ENCODE measurements at regions not wholly inside any gene's neighbourhood (a gene's known extent, or its start where the extent isn't known, plus 50 kb on each side); places are given as distances from the start of the nearest gene placed in this dataset.
A peak's percentile ranks its signal among the peaks of the same experiment; 100 is the strongest.

DNA sequence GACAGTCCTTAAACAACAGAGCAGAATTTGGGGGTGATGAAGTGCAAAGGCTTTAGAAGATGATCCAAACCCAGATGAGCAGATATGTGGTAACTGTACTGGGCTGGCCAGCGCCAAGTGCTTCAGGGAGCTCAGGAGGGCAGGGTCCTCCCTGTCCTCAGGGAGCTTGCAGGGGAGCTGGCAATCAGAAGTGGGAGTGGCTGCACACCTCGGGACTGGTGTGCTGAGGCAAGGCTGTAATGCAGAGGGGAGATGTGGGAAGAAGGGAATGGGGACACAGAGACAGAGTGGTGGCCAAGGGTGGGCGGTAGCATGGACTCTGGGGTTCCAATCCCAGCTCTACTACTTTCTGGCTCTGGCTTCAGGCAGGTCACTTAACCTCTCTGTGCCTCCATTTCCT, 235.6 kb upstream of the NCAM1 start:
- DNase-seq = no peak

DNA sequence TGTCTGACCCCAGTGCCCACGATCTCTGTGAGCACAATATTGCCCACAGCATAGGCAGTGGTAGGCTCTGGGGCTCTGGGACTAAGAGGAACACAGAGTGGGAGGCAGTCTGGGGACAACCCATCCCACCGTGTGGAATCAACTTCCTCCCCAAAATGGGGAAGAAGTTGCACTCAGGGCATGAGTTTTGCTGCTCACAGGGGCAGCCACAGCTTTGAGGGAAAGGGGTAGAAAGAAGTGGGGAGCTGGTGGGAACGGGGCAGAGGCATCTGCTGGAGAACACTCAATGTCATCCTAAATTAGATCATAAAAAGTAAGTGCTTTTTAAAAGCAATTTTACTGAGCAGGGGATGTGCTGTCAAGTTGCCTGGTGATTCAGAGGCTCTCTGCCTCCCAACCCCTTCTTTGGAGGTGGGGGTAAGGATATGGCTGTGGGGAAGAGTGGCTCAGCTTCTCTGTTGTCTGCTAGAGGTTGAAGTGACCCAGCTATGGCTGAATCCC, 233.8 kb upstream of the NCAM1 start:
- no peak for DNase-seq

DNA sequence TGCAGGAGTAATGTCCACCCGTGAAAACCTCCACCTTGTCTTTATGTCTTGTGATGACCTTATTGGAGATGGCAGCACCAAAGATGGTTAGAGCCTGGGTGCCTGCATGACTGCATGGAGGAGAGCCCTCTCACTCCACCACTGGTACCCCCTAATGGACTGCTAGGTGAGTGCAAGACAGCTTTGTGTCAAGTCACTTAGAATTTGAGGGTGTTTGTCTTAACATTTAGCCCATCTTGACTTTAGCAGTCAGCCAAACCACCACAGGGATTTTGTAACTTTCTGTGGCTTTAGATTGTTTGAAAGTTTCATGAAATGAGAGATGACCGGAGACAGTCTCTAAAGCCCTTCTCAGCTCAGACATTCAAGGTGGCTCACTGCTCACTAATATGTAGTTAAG, 232.9 kb upstream of the NCAM1 start:
- DNase-seq = no peak

DNA sequence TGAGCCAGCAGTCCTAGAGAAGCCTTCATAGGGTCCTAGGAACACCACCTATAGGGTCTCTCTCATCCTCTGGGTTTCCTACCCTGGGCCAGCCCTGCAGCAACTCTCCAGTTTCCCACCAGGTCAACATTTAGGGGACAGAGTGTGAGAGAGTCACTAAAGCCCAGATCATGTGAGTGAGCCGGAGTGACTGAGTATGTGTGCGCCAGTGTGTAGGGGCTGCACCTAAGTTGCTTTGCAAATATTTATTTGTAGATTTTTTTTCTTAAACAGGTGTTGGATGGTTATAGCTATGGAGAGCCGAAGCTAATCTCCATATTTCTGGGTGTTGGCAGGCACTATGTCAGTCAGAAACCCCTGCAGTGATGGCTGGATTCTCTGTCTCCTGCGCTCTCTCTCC, 232.5 kb upstream of the NCAM1 start:
- DNase-seq = no peak

DNA sequence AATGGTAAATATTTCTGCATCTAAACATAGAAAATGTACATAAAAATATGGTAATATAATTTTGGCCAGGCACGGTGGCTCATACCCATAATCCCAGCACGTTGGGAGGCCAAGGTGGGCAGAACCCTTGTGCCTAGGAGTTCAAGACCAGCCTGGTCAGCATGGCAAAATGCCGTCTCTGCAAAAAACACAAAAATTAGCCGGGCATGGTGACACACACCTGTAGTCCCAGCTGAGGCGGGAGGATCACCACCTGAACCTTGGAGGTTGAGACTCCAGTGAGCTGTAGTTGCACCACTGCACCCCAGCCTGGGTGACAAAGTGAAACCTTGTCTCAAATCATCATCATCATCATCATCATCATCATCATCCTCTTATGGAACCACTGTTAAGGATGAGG, 230.6 kb upstream of the NCAM1 start:
- no peak for DNase-seq

DNA sequence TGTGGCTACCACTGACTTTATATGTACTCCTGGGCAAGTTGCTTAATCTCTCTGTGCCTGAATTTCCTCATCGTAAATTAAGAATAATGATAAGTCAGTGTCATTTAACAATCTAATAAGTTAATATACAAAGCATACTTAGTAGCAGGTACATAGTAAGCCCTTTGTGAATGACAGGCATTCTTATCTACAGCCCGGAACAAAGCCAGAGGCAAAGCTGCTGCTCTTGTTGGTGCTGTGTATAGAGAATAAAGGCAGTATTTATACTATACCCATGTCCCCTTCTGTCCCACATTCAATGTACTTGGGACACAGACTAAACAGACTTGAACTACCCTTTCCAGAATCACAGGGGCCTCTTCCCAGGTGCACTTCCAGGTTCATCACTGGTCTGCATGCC, 229.7 kb upstream of the NCAM1 start:
- no peak for DNase-seq

DNA sequence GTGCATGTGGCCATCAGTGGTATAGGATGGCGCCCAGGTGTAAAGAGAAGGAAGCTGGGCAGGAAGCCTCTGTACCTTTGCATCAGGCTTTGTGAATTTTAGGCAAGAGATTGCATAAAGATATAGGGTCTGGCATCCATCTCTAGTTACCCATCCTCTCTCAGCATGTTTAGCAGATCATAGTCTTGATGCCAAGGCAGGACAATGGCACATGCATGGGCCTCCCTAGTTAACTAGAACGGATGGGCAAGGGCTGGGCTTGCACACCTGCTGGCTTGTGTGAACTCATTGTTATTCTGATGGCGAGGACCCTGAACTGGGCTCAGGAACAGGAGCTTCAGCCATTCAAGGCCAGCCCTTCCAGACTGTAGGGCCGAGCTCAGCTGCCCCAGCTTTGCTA, 229.2 kb upstream of the NCAM1 start:
- DNase-seq = no peak

DNA sequence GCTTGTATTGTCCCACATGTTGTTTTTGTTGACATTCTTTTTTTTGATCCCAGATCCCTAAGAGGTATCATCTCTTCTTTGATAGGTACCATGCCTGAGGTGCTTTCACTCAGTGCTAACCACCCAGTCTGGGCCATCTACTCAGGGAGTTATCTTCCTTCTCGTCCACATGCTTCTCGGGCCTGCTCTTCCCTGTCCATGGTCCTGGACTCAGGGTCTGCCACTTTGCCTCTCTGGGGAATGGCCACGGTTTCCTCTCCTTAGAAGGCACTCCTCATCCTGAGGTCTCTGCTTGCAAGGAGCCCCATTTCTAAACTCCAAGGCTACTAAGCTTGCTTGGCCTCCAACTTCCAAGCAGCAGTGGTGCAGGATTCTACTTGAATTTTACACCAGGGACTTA, 227.0 kb upstream of the NCAM1 start:
- DNase-seq = no peak

DNA sequence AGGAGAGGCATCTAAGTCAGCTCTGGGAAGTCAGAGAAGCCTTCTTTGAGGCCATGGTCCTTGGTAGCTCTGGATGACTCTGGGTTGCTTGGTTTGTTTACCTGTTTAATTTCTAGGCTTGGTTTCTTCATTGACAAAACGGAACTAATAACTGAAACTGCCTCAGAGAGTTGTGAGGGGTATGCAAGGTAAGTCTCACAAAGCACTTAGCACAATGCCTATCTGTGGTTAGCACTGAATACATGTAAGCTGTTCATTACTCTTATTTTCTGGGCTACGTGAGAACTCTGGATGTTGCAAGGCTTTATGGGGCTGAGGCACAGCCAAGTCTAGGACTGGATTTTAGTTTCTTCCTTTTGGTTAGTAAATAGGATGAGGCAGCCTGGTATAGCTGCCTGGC, 225.8 kb upstream of the NCAM1 start:
- DNase-seq = no peak

DNA sequence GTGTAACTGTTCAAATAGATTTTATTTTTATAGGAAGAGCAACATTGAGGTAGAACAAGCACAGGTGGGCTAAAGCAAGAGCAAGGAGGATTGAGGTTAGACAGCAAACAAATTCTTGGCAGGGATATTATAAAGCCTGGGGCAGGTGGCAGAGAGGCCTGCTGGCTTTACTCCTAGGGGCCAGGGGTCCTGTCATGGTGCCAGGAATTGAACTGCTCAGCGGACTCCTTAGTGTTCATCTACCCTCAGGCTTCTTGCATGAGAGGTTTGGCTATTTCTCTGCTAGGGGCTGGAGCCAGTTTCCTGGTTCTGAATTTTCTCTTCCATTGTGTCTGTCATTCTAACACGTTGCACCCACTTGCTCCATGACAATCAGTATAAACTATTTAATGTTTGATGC, 217.2 kb upstream of the NCAM1 start:
- DNase-seq = no peak

DNA sequence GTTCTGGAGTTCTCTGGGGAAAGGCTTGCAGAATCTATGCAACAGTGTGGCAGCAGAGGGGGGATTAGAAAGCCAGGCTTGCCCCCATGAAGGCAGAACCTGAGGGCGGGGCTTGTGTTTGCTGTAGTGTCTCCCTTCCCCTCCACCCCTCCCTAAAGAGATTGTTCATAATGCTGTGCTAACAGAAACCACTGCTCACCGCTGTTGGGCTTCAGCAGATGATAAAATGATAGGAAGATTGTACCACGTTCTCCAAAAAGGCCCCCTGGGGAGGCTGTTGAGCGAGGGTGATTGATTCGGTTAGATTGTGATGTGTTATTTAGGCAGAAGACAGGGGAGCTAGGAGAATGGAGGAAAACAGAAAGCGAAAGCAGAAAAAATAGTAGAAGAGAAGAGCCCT, 215.2 kb upstream of the NCAM1 start:
- DNase-seq = peak; percentile 36

DNA sequence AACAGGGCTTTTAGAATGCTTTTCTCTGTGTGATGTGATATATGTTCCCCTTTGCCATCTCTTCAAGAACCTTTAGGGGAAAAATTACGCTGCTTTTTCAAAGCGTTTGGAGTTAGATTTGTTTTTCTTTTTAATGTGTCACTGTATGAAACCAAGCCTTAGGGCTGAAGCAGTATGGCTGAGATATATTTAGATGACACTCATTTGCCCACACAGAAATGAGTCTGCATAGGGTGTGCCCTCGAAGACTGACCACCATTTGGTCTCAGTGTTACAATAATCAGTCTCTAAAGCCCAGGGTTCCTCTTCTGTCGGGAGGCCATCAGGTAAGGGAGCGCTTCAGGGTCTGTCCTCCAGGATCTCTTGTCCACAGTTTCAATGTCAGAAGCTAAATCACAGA, 213.0 kb upstream of the NCAM1 start:
- no peak for DNase-seq

DNA sequence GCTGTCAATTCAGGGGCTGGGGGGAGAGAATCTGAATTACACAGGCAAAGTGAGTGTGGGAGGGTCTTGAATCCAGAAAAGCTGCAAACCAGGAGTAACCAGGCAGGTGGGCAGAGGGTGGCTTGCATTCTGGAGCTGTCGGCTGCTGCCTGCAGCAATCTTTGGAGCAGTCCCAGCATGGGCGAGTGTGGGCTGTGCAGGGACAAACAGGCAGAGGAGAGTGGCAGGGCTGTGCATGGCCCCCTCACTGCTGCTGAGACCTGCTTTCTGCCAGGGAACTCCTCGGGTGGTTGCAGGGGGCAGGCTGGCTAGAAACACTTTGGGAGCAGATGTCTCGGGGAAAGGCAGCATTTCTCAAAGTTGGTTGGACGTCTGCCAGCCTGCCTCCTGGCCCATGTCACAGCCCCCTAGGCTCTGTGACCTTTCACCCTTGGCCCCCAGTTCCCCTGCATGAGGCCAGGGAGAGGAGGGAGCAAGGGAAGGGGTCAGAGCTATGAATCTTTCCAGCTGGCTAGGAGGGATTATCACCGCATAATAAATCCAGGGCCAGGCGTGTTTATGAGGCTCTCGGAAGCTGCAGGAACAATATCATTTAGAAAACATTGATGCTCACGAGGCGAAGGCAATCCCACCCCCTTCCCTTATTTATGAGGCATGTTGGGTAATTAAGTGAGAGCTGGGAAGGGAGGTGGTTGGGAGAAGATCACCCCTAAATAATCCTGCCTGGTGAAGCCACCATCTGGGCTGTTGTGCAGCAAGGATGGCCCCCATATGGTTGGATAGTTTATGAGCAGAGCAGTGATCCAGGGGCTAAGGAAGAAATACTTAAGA, 212.3 kb upstream of the NCAM1 start:
- no peak for DNase-seq

DNA sequence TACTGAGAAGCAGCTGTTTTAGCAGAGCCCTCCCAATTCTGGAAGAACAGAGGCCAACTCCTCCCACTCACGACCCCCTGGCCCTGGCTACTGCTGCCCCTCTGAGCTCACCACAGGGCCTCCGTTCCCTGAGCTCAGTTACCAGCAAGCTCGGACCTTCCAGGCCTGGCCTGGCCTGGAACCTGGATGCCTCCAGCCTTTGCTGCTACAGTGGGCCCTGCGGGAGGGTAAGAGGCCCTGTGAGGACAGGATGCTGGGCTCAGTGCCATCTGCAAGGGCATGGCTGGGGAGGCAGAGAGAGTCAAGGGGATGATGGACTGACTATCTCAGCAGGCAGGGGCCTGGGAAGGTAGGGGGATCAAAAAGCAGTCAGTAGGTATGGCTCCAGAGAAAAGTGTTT, 209.9 kb upstream of the NCAM1 start:
- no peak for DNase-seq

DNA sequence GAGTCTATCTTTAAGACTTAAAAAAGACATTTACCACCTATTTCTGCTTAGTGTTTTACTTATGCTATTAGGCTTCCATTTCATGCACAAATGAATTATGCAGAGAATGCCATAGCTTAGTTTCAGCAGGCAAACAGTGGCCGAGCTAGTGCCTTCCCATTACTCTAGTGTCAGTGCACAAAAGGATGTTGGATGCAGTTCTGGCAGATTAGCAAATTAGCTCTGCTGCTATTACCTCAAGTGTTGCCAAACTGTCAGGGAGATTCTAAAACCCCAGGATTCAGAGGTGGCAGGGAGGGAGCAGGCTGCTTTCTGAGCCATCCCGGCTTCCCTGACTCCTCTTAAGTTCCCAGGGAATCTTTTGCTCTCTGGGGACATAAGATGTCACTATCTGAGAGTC, 209.4 kb upstream of the NCAM1 start:
- DNase-seq = no peak

DNA sequence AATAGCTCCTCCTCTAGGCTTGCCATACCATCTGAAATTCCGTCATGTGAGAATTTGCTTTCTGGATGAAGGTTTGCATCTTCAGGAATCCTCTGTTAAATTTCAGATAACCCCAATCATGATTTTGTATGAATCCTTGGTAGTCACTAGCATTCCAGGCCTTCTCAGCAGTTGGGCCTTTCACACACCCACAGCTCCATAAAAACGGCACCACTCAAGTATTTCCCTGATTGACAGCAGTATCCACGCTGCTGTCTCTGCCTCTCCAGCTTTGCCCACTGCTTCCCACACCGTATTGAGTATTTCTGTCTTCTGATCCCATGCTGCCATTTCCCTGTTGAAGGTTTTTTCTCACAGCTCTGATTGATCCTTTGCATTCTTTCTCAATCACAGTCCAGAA, 208.7 kb upstream of the NCAM1 start:
- DNase-seq = no peak

DNA sequence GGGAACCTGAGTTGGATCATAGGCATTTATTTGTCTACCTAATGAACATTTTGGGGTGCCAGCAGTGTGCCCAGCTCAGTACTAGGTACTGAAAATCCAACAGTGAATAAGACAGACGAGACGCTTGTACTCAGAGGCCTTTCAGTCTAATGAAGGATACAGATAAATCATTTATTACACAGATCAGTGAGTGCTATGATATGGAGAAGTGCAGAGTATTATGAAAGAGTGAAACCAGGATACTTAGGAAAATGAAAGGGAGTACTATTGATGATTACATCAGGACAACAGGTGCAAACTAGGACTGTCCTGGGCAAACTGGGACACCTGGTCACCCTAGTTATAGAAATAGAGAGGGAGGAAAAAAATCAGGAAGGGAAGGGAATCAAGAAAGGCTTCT, 207.5 kb upstream of the NCAM1 start:
- no peak for DNase-seq

DNA sequence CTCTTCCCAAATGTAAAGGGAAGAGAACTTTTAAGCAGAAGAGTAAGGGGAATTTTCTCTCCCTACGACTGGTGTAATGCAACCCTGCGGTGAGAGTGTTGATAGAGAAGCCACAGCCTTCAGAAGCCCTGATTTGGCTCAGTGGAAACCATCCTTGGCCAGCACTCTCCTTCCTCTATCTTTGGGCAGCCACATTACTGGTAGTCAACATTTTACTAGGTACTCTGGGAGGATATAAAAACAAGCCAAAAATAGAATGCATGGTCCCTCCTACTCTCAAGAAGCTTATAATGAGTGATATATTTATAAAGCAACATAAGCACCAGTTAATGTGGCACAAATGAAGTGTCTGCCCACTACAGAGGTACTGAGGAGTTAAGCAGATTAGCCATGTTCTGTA, 201.8 kb upstream of the NCAM1 start:
- DNase-seq = no peak

DNA sequence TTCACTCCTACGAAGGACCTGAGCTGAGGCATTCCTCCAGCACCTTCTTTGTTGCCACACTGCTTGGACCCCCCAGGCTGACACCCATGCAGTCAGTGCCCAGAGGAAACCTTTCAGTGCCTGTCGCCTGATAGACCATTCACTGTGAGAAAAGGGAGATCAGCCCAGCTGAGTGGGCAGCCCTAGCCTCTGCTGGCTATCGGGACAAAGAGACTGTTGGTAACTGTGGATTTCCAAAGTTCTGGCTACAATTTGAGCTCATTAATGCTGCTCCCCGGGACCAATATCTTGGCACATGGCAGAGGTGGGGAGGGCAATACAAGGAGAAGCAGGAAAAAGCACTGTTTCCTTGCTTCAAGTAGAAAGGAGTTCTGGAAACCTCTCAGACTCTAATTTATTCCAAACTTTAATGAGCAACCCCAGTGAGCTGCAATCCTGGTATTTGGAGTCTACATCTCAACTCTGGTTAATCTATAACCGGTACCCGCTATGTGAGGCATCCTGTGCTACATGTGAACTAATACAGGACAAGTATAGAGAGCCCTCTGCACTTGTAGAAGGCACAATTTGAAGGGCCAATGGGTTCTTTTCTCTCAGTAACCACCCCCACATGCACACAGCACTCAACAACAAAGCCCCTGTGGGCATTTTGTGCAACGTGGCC, 200.7 kb upstream of the NCAM1 start:
- DNase-seq = no peak

DNA sequence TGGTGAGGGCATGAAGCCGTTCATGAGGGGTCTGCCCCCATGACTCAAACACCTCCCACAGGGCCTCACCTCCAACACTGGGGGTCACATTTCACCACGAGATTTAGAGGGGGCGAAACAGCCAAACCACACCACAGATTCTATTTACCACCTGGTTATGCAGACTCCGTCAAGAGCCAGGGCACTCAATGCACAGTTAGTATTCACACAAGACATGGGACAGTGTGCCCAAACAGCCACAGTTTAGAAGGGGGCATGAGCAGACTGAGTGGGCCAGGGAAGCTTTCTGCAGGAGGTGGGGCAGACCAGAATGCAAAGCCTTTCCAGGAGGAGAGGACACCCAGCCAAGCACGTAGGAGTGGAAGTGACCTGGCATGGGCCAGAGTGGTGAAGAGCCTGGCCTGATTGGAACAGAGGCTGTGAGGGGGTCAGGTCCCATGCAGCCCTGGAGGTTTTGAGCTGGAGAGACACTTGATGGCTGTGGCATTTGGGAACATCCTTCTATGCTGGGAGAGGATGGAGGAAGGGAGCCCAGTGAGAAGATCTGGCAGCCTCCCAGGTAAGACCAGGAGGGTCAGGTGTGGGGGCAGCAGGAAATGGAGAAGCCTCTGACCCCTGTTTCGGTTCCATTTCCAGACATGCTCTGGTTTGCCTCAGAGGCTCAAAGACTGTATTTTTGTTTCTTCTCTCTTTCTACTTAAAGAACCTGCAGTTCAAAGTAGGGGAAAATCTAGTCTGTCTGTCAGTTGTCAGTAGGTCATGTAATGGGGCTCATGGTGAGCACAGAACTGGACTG, 199.1 kb upstream of the NCAM1 start:
- DNase-seq = no peak

DNA sequence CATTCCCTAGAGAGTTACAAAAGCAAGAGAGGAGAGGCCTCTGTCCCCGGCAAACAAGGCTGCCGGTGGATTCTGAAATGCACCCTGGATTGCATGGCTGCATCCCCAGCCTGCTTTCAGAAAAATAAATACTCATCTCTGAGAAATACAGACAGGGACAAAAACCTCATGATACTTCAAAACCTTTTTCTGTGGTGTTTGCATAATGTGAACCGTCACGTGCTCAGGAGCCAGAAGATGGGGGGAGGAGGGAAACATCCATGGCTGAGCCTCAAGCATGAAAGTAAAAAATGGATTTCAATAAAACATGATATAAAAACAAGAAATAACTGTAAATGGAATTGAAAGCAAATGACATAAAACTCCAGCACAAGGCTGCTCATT, 198.5 kb upstream of the NCAM1 start:
- no peak for DNase-seq

DNA sequence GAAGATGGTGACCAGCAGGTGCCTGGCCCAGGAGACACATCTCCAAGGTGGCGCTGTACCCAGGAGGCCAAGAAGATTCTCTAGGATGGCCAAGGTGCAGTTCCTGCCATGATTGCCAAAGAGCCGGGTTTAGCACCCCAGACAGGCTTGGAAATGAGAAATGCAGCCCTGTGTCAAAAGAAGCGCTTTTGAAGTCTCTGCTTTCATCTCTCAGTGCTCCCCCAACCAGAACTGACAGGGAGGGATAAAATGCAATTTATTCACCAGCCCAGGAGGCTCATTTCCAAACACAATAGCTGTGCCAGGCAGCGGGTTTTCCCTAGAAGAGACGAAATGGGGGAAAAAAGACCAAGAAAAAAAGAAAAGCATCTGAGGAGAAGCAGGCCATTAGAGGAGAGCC, 195.9 kb upstream of the NCAM1 start:
- no peak for DNase-seq

DNA sequence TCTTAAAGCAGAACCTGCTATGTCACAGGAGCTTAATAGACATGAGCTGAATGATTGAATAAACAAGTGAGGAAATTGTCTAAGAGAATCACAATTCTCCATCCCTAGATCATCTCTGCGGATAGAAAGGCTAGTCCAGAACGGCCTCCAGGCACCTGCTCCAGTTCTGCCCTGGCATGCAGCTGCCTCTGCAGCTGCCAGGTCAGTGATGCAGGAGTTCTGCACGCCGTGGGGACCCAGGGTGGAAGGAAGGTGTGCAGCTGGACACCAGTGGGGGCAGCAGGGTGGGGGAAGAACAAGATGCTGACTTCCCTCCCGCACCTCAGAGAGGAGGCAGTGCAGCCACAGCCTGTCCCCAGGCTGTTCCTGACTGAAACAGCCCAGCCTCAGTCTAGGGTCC, 192.1 kb upstream of the NCAM1 start:
- DNase-seq = no peak

DNA sequence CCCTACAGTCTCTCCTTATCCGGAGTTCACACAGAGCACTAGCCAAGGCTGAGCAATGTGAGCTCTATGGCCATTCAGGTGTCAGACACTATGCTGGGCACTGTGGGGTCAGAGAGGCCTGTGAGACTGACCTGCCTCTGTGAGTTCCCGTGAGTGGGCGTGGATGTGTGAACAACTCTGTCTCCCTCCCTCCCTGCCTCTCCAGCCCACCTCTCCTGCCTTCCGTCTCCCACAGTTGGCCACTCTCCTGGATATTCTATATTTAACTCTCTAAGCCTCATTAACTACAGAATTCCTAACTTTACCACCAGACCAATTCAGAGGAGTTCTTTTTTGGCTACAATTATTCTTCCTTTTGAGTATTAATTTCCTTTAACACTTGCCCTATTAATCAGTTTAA, 191.6 kb upstream of the NCAM1 start:
- no peak for DNase-seq

All from NCI-H1436 (cell line).